HUDEP-2 (cell line): ENCODE measurements at regions not wholly inside any gene's neighbourhood (a gene's known extent, or its start where the extent isn't known, plus 50 kb on each side); places are given as distances from the start of the nearest gene placed in this dataset.
A peak's percentile ranks its signal among the peaks of the same experiment; 100 is the strongest.

Source experiments
- DNase-seq, 76 experiments: peaks; one replicate each; lab custom pipeline; 2025; ENCODE audit not compliant: unreplicated experiment in 76 of 76; lab: John Stamatoyannopoulos, UW

DNA sequence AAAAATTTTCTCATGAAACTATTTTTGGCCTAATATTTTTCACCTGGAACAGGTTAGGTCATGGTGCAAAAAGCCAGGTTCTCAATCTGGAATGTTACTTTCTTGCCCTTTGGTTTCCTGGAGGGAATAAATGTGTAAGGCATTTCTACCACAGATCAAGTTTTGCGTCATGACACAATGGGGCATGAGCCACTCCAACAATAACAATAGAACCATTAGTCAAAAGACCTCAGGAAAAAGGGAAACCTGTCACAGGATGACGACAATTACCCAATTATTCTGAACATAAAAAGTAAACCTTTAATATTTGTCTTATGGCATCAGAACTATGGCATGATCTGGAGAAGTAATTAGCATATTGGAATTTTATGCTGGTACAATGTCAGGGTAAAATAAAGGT, 88.2 kb upstream of the HNRNPA3 start:
- no peak for DNase-seq

GRCh38 chr2:177127821-177128220, 84.8 kb upstream of the HNRNPA3 start:
- DNase-seq = no peak

- DNase-seq = no peak
These were observed 83.0 kb upstream of the HNRNPA3 start for GRCh38 chr2:177129610-177130009.

- DNase-seq = no peak
These were observed 80.7 kb upstream of the HNRNPA3 start for GRCh38 chr2:177131858-177132257.

DNA sequence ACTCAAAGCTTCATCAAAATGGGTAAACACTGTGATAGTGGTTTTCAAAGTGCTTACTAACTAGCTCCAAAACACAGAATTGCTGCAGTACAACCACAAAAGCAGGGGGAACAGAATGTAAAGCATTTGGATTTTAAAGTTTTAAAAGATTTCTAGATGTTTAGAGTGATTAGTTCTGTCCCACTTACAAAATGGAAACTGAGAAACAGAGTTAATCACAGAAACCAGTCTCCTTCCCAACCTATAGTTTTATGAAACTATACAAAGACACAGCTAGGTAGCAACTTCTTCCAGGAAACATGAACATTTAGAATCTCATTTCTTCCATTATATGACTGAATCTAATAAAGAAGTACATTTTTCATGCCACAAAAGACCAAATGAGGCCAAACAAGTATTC, 73.8 kb upstream of the HNRNPA3 start:
- no peak for DNase-seq

GRCh38 chr2:177141866-177142265, 70.7 kb upstream of the HNRNPA3 start:
- DNase-seq = no peak

DNA sequence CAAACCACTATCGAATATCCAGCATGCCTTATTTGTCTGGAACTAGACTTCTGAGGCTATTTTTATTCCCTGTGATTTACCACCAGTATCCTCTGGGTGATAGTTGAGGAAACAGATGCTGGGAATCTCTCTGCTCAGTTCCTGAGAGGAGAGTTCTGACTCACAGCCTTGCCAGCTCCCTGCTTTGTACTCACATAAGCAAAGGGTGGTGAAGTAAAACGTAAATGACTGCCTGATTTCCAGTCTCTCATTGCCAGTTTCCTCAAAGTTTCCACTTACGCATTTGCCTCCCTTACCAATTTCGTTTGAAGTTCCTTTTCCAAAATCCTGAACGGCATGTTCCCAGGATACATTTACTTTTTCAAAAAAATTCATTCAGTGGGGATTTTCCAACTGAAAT, 69.2 kb upstream of the HNRNPA3 start:
- DNase-seq = no peak

DNA sequence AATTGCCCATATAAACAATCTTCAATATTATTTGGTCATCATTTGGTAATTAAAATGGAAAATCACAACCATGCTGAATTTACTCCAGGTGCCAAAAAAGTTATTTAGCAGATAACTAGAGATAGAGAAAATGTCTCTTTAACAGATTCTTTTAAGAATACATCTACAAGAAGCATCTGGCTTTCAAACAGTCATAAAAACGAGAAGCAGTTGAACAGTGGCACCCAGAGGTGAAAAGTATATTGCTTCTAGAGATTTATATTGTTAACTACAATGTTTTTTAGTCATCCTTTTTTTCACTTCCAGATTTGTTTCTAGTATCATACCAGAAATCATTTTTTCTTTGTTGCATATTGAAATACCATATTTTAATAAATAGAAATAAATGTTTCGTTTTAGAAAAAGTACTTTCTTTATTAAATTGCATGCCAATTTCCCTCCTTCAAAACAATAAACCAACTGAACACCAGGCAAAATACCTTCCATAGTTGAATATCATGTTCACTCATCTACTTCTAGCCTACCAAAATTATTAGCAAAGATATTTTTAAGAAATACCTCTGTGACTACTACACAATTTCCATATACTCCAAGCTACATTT, 65.4 kb upstream of the HNRNPA3 start:
- DNase-seq = peak in 8 of 76 experiments; percentile 3 to 28 (median 12)

DNA sequence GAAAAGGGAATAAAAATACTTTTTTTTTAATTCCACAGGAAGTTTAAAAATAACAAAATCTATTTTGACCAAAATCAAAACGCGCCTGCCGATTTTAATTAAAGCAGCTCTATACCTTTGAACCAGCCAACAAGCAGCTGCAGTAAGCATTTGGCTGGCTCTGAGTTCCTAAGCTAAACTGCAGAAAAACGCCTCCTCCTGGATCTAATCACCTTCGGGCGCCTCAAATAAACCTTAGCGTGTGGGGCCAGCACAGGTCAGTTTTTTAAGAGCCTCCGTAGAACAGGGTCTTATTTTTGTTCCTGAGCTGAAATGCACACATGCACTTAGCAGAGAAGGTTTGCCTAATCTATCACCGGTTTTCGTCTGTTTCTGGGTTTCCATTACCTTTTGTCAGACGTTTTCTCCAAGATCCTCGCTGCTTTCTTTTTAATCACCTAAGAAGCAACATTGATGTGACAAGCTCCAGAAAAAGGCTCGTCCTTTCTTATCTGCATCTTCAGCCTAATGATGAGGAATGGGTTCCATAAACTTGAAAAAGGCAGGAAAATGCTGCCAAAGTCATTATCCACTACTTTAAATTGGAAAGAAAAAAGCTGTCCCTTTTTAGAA, 64.7 kb upstream of the HNRNPA3 start:
- DNase-seq = no peak

DNA sequence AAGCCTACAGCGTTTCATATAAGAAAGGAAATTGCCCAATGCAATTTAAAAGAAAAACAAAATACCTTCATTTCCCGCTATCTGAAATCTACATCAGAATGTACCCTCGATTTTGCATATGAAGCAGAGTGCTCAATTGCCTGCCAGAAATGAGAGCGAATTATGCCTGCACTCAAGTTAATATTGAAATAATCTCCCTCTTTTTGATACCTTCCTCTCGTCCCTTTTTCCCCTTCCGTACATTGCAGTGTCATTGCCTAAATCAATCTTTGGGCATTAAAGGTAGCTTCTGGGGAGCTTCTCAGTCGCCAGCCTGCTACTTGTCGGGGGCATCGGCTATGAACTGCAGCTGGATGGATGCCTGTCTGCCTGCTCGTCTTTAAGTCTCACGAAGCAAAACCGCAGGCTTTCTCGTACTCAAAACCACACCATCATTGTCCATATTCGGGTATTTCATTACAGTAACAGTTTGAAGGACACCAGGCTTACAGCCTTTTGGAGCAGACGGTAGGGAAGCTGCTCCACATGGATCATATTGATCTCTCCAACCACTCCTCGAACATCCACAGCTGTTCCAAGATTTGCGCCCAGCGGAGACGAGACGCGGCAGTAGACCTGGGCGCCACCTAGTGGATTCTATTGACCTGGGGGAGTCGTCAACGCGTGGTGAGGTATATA, 64.0 kb upstream of the HNRNPA3 start:
- peak in 55 of 76 experiments; percentile 3 to 73 (median 43) for DNase-seq

DNA sequence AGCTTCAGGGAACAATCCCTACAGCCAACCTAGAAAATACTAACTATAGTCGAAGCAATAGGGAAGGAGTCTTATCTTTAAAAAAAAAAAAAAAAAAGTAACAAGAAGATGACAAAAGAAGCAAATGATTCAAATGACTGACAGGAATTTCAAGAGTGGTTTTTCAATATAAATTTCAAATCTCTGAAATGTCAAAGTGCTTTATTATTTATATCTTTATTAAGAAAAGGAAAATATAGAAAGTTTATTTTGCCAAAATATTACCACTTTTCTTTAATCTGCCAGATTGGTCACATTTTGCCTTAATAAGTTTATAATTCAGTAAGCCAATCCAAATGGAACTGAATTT, 63.5 kb upstream of the HNRNPA3 start:
- DNase-seq = no peak

GRCh38 chr2:177153805-177154204, 58.8 kb upstream of the HNRNPA3 start:
- no peak for DNase-seq

DNA sequence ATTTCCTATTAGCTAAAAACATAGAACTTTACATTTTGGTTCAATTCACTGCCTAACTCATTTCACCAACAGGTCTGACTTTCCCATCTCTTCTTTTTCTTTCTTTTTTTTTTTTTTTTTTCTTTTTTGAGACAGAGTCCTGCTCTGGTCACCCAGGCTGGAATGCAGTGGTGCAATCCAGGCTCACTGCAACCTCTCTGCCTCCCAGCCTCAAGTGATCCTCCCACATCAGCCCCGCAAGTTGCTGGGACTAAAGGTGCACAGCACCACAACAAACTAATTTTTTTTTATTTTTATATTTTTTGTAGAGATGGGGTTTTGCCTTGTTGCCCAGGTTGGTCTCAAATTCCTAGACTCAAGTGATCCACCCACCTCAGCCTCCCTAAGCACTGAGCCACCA, 57.8 kb upstream of the HNRNPA3 start:
- DNase-seq = no peak

- no peak for DNase-seq
These were observed 57.0 kb upstream of the HNRNPA3 start for GRCh38 chr2:177155631-177156030.

DNA sequence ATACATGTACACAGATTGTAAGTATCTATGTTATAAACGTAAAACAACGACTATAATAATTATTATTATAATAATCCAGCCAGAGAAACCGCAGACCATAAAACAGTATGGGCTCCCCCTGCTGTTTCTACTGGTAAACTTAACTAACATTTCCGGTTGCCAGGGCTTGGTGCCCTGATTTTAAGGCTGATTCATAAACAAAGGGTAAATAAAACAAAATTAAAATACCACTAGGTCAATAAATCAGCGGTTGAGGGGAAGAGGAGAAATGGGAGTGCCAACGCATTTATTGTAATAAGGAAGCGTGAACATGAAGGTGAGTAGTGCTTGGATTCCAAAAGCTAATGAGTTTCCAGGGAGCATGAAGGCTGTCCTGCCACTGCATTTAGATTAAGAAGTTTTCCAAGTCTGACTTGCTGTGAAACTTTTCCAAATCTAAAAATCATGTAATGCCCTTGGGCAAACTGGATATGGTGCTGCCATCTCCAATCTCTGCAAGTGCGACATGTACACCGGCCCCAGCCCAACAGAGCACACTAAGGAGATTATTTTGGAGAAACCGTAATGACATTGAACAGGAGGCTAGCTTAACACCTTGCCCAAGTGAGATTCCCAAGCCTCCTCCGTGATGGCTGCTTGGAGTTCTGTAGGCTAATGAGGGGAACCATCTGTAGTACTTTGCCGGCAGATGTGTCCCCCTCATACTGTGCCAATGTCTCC, 50.7 kb upstream of the HNRNPA3 start:
- peak in 7 of 76 experiments; percentile 5 to 28 (median 10) for DNase-seq
